ENCODE measurements at regions not wholly inside any gene's neighbourhood (a gene's known extent, or its start where the extent isn't known, plus 50 kb on each side); places are given as distances from the start of the nearest gene placed in this dataset.

DNA sequence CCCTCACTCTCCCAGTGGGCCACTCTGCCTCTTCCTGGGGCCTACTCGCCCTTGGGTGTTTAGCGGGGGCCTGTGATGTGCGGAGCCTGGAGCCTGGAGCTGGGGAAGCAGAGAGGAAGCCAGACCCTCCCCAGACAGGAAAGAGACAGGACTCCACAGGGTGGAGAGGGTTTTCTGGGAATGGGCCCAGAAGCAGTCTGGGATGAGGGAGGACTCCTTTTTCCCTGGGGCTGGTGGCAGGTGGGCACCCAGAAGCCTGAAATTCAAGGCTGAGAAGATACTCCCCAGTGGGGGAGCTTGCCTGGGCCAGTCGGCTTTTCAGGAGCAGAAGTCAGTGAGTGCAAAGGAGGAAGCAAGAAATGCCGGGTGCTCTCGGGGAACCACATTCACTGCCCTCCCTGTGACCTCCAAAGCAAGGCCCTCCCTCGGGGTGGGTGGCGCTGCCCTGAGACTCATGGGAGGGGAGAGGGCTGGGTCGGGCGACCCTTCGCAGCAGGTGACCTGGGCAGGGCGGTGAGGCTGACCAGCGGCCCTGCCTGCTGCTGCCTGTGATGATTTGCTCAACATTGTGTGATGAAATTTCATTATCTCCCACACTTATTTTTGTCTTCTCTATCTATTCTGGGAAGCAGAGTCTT, 1377.4 kb downstream of the BRD1 start:
- TF ChIP-seq POLR2A (IDR thresholded peaks at IDR 0.05; ENCODE audit: low read depth, low read length), result no peak
- TF ChIP-seq POLR2AphosphoS5 (IDR thresholded peaks at IDR 0.05; ENCODE audit: low read depth, low read length), result no peak
- peak; percentile 22; the same call in 1 of the 2 replicates for TF ChIP-seq SPI1 (IDR thresholded peaks at IDR 0.05; ENCODE audit: low read depth, low read length)
- TF ChIP-seq TAF1 (IDR thresholded peaks at IDR 0.05; ENCODE audit: low read depth, low read length), result no peak

All from GM12891 (cell line).